ENCODE measurements at regions not wholly inside any gene's neighbourhood (a gene's known extent, or its start where the extent isn't known, plus 50 kb on each side); places are given as distances from the start of the nearest gene placed in this dataset.

GRCh38 chr2:145789636-145790035 is 1269.7 kb upstream of the ZEB2 start:
- TF ChIP-seq ZNF214 (tag by site-specific recombination; IDR thresholded peaks at IDR 0.05; ENCODE audit: borderline replicate concordance) (no peak), EGR2 (tag by site-specific recombination; IDR thresholded peaks at IDR 0.05; ENCODE audit: low read depth) (no peak), TCF7L2 (IDR thresholded peaks at IDR 0.05; ENCODE audit: borderline replicate concordance, low read depth, low read length) (no peak), ZNF292 (tag by site-specific recombination; IDR thresholded peaks at IDR 0.05; ENCODE audit: borderline replicate concordance, low read depth) (no peak), KLF8 (tag by site-specific recombination; IDR thresholded peaks at IDR 0.05) (no peak)

Data from HEK293 (cell line).